Activated naive CD4-positive, alpha-beta T cell (primary cell): ENCODE measurements at regions not wholly inside any gene's neighbourhood (a gene's known extent, or its start where the extent isn't known, plus 50 kb on each side); places are given as distances from the start of the nearest gene placed in this dataset.

Source experiments
- DNase-seq, 4 experiments: peaks; one replicate each; lab custom pipeline; 2025; lab: John Stamatoyannopoulos, UW

DNA sequence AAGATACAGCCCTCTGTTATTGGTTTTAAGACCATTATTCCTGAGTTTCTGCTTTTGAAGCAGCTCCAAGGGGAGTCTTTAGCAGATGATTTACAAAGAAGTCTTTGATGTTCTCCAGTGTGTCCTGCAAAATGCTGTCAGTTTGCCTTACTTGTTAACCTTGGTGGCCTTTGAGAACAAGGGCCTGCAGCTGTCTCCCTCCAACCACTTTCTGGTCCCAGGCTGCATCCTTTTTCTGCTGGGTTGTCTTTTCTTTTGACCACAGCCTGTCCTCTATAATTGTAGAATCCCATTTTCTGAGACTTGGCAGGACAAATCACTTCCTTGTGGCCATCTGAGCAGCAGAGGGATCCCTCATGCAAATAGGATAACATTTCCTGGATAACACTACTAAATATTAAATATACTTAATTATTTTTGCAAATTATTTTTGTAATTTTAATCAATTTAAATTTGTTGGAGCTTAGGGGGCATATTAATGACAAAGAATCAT, 281.4 kb downstream of the DMRT2 start:
- no peak for DNase-seq

- DNase-seq, result no peak
Observed at GRCh38 chr9:1332156-1332555, 282.0 kb downstream of the DMRT2 start.

GRCh38 chr9:1335174-1335573, 285.0 kb downstream of the DMRT2 start:
- DNase-seq, result no peak

GRCh38 chr9:1337169-1337568, 287.0 kb downstream of the DMRT2 start:
- no peak for DNase-seq

GRCh38 chr9:1340390-1340789, 290.2 kb downstream of the DMRT2 start:
- no peak for DNase-seq

DNA sequence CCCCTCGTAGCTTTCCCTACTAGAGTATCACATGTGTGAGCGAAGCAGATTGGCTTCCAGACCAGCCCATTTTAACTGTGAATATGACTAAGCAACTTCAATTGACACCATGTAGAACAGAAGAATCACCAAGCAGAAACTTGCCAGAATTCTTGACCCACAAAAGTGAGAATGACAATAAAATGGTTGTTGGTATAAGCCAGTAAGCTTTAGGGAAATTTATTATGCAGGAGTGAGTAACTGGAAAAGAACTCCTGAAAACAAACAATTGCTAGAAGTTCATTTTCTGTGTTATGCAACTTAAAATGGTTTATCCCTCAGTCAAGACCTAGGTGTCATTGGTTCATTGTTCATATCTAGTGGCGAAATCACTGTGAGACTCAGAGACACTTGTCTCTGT, 303.1 kb downstream of the DMRT2 start:
- no peak for DNase-seq

GRCh38 chr9:1354086-1354485, 303.9 kb downstream of the DMRT2 start:
- DNase-seq, result no peak

DNA sequence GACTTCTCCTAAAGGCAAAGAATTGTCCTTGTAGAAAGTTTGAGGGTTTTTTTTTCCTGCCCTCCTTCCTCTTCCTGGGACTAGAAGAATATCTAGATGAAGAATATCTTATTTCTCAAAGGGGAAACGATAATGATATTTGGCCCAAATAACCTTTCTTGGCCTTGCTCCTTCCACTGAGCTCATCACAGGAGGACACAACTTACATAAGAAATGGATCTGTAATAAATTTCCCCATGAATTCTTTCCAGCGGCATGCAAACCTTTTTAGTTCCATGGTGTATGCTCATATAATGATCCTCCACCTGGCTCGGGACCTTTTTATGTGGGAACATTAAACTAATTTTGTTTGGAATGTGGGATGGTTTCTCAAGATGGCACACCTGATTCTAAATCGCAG, 304.4 kb downstream of the DMRT2 start:
- DNase-seq, result no peak

GRCh38 chr9:1355656-1356055, 305.5 kb downstream of the DMRT2 start:
- DNase-seq, result no peak

- no peak for DNase-seq
Observed at GRCh38 chr9:1362845-1363244, 312.7 kb downstream of the DMRT2 start.

DNA sequence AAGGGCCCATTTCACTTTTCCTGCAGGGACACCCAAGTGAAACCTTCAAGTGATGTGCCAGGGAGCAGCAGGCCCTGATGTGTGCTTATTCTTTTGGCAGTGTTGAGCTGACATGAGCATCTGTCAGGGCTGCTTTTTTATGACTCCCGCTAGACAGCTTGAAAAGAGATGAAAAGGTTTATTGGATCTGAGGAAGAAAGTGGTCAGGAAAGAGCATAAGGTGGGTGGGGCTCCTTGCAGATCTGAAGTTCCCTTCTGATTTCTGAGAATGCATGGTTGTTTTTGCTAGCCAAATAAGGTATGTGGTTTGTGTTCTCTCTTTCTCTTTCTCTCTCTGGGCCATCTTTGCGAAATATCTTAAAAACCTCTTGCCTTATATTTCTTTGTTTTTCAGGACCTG, 316.1 kb downstream of the DMRT2 start:
- no peak for DNase-seq

DNA sequence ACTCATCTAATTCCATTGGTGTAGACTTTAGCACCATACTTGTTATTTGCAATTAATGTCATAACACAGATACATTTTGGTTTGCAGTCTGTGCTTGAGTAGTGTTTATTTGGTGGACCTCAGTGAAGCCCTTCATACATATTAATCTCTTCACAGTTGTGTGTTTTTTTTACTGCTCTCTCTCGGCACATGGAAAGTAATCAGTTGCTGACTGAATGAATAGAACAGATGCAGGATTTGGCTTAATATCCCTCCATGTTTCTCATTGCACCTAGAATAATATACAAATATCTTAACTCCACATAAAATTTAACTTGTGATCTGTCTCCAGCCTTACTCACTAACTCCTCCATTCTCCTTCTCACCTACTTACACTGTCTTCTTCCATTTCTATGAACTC, 319.1 kb downstream of the DMRT2 start:
- no peak for DNase-seq

- no peak for DNase-seq
Observed at GRCh38 chr9:1373445-1373844, 323.3 kb downstream of the DMRT2 start.

GRCh38 chr9:1383899-1384455, 333.8 kb downstream of the DMRT2 start:
- no peak for DNase-seq

- no peak for DNase-seq
Observed at GRCh38 chr9:1384816-1385215, 334.7 kb downstream of the DMRT2 start.

GRCh38 chr9:1386420-1386819, 336.3 kb downstream of the DMRT2 start:
- DNase-seq, result no peak

DNA sequence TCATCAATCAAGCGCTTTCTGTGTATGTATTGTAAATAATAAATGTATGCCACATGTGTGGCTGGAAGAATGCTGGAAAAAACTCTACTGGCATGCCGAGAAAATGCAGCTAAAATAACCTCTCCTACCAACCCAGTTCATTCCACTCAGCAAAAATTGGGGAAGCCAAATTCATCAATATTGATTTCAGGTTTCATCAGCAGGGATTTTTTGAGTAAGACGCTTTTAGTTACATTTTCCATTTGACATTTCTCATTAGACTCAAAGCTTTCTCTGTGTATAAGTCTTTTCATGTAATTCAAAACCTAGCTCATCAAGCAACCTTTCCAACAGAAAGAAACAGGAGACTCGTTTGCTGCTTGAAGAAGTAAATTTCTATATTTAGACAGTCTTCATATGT, 338.1 kb downstream of the DMRT2 start:
- no peak for DNase-seq

DNA sequence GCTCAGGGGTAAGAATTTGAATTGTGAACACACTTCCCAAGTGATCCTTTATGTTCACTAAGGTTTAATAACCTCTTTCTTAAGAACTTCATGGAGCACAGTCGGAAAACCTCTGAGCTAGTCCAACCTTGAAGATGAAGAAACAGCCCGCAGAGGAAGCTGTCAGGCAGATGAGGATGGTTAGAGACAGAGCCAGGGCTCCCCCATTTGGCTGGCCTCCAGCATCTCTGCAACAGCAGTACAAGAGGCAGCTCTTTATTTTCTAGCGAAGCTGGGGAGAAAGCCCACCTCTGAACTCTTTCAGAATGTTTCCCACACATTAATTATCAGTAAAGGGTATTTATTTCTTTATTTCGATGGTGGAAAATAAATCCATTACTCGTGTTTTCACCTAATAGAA, 350.8 kb downstream of the DMRT2 start:
- no peak for DNase-seq

- DNase-seq, result no peak
Observed at GRCh38 chr9:1404940-1405339, 354.8 kb downstream of the DMRT2 start.

DNA sequence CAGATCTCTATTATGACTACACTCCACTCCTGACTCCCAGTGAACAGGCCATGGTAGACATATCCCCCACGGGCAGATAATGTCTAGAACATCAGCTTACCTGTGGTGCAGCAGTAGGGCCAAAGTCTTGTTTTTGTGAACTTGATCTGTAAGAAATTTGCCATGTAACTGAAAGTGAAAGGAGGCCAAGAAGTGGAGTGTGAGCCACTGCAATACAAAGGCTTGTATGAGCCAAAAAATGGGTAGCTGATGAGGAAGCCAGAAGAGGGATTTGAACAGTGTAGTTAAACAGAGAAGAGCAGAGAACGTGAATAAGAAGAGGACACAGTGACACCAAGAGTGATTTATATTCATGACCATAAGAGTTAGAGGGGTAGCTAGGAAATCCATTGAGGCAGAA, 361.7 kb downstream of the DMRT2 start:
- no peak for DNase-seq

DNA sequence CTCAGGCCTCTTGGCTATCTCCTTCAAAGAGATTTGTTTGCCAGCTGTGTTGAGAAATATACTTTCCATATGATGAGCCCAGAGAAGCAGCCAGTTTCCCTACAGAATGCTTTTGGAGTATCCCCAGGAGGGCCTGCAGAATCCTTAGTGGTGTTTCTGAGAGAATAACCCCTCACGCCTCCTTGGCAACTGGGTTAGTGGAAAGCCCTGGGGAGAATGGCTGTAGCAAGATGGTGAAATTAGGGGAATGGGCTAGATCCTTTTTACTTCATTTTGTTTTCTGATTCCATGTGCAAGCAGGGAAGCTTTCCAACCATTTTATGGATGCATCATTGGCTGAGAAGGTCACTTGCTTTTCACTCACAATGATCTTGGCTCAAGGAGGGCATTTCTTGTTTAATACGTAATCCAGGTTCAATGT, 364.6 kb downstream of the DMRT2 start:
- DNase-seq, result no peak

DNA sequence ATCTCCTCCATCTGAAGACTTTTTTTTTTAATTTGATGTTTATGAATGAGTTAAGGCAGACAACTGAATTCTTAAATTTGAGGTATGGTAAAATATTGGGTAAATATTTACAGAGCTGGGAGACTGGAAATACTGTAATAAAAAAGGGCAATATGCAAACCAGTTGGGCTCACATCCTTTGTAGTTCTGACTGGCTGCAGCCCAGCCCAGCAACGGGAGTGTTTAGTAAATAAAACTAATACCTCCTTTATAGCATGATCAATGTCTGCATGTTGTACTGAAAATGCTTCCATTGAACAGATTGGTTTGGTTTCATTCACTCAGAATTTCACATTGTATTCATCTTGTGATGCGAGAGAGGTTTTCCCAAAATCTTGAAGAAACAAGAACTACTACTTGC, 365.0 kb downstream of the DMRT2 start:
- no peak for DNase-seq

- DNase-seq, result no peak
Observed at GRCh38 chr9:1416261-1416660, 366.1 kb downstream of the DMRT2 start.

DNA sequence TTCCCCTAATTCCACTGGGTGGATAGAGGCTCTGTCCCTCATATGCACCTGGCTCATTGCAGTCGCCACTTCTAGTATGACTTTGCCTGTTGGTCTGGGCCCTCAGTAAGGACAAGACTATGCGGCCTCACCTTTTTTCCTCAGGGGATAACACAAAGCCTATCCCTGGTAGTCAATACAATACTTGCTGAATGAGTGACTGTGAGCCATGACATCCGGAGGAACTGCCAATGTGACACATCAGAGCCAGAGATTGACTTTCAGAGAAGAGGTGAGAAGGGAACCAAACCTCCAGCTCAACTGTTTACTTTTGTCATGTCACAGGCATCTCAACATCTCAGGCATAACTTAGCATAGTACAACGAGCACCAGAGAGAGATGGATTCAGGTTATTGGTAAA, 371.3 kb downstream of the DMRT2 start:
- DNase-seq, result no peak

DNA sequence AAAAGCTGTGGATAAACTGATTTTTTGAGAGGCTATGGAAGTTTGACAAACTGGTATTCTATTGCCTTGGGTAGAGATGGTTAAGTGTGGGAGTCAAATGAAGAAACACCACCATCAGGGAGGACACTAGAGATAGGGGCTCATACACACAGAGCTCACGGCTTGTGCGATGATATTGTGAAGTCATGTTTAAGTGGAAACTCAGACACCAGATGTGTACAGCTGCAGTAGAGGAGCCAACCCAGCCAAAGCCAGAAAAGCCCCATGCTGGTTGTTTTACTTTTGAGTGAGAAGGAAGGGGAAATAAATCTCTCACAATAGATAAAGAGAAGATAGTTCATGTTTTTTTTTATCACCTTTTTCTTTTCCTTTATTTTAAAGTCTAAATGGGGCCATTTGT, 377.7 kb downstream of the DMRT2 start:
- DNase-seq, result no peak
